T-helper 17 cell (primary cell): ENCODE measurements at regions not wholly inside any gene's neighbourhood (a gene's known extent, or its start where the extent isn't known, plus 50 kb on each side); places are given as distances from the start of the nearest gene placed in this dataset.

Experiments
- ATAC-seq: fragments of 150-1000 bp; cut with Tn5 transposase; 2 replicates; pipeline ENCODE4 v1.10.0; 2021; ENCODE audit warnings: mild to moderate bottlenecking, moderate library complexity
- DNase-seq, 3 donors: peaks; one replicate each; pipeline versions ENCODE4 v3.0.0 to v3.0.0-alpha.2; 2020 to 2021
- H3K9me3 ChIP-seq: one replicate; pipeline ENCODE4 v1.7.0; 2013; ENCODE audit warnings: low read length, mild to moderate bottlenecking; ENCODE audit not compliant: control insufficient read depth, poor library complexity, severe bottlenecking
- H3K27ac Mint-ChIP-seq: one replicate; pipeline ENCODE4 v1.8.0; 2022; ENCODE audit warnings: mild to moderate bottlenecking, moderate library complexity, mixed read lengths
- H3K27me3 Mint-ChIP-seq: one replicate; pipeline ENCODE4 v1.8.0; 2022; ENCODE audit warnings: mixed read lengths
- H3K36me3 Mint-ChIP-seq: one replicate; pipeline ENCODE4 v1.8.0; 2022; ENCODE audit warnings: low read depth, mixed read lengths
- H3K4me1 Mint-ChIP-seq: one replicate; pipeline ENCODE4 v1.8.0; 2022; ENCODE audit warnings: mild to moderate bottlenecking, mixed read lengths
- H3K4me3 Mint-ChIP-seq: one replicate; pipeline ENCODE4 v1.8.0; 2022; ENCODE audit warnings: mild to moderate bottlenecking, moderate library complexity, mixed read lengths

DNA sequence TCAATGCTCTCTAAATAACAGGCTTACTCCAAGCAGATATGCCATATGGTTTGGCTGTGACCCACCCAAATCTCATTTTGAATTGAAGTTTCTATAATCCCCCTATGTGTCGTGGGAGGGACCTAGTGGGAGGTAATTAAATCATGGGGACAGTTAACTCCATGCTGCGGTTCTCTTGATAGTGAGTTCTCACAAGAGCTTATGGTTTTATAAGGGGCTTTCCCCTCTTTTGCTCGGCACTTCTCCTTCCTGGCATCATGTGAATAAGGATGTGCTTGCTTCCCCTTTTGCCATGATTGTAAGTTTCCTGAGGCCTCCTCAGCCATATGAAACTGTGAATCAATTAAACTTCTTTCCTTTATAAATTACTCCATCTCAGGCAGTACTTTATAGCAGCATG, 302.7 kb upstream of the ZC3H15 start:
- ATAC-seq: no peak
- no peak for DNase-seq
- no peaks in the 10 kb centered on the region for H3K4me1 Mint-ChIP-seq
- H3K27me3 Mint-ChIP-seq: no peaks in the 10 kb centered on the region
- no peak overlapping the region for H3K4me3 Mint-ChIP-seq
- no peaks in the 10 kb centered on the region for H3K9me3 ChIP-seq
- no peak overlapping the region for H3K27ac Mint-ChIP-seq
- H3K36me3 Mint-ChIP-seq: no peaks in the 10 kb centered on the region

DNA sequence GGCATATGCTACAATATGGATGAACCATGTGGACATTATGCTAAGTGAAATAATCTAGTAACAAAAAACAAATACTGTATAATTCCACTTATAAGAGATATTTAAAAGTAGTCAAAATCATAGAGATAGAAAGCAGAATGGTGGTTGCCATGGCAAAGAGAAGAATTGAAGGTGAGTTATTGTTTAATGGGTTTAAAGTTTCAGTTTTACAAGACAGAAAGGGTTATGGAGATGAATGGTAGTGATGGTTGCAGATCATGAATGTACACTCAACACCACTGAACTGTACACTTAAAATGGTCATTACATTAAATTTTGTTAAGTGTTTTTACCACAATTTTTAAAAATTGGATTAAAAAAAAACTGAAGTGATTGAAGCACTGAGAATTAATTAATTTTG, 298.2 kb upstream of the ZC3H15 start:
- no peaks in the 10 kb centered on the region for H3K27me3 Mint-ChIP-seq
- no peaks in the 10 kb centered on the region for H3K9me3 ChIP-seq
- no peaks in the 10 kb centered on the region for H3K4me1 Mint-ChIP-seq

DNA sequence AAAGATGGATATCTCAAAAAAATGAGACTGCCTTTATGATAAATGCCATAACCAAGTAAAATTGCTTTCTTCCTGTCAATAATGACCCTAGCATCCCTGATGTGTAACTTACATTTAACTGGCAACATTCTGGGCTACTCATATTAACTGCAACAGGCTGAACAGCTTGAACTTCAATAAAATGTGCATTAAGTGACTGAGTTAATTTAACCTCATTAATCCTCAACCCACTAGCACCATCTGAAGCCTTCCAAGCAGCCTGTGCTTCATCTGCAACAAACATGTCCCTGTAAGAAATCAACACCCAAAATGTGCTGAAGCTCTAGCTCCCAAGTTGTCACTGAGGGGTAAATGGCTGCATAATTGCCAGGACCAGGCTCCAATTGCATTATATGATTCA, 296.2 kb upstream of the ZC3H15 start:
- Mint-ChIP-seq H3K27me3 (no peaks in the 10 kb centered on the region), H3K4me3 (no peak overlapping the region), H3K4me1 (no peaks in the 10 kb centered on the region), H3K36me3 (no peaks in the 10 kb centered on the region), H3K27ac (no peak overlapping the region)
- H3K9me3 ChIP-seq: no peaks in the 10 kb centered on the region
- DNase-seq (no peak), ATAC-seq (no peak)

More for the DNA sequence above, 298.2 kb upstream of the ZC3H15 start:
- DNase-seq (no peak), ATAC-seq (no peak)
- Mint-ChIP-seq H3K4me3 (no peak overlapping the region), H3K36me3 (no peaks in the 10 kb centered on the region), H3K27ac (no peak overlapping the region)

DNA sequence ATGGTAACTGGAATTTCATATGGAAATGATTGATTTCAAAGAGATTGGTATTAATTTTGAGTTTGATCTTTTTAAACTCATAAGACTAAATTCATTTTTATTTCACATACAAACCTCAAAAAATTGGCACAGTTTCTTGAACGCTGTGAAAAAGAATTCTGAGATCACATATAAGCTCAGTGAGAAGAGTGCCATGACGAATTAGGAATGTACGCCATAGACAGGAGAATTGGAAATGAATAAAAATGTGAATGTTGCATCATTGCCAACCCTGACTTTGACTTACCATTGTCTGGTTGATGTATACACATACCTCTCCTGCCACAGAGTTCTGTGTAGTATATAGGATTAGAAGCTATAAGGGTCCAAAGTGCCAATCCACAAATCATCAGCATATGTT, 290.4 kb upstream of the ZC3H15 start:
- no peak overlapping the region for H3K4me3 Mint-ChIP-seq
- no peaks in the 10 kb centered on the region for H3K36me3 Mint-ChIP-seq
- no peak overlapping the region for H3K27ac Mint-ChIP-seq
- no peaks in the 10 kb centered on the region for H3K27me3 Mint-ChIP-seq
- DNase-seq (no peak), ATAC-seq (no peak)
- no peaks in the 10 kb centered on the region for H3K4me1 Mint-ChIP-seq
- H3K9me3 ChIP-seq: no peaks in the 10 kb centered on the region

DNA sequence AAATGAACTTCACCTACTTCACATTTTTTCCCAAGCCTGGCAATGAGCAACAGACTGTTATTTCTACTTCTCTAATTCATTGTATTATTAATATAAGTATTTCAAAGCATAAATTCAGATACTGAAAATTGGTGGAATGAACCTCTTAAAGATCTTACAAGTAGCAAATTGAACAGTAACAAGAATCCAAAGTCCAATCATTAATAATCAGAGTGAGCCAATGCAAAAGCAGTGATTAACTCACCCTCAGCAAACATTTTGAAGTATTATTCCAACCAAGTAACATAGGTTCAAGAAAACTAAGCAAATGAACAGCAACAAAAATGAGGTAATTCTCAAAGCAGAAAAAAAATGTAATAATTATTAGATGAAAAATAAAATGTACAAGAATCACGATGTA, 288.1 kb upstream of the ZC3H15 start:
- Mint-ChIP-seq H3K4me3 (no peak overlapping the region), H3K27ac (no peak overlapping the region), H3K4me1 (no peaks in the 10 kb centered on the region), H3K36me3 (no peaks in the 10 kb centered on the region), H3K27me3 (no peaks in the 10 kb centered on the region)
- no peaks in the 10 kb centered on the region for H3K9me3 ChIP-seq
- ATAC-seq (no peak), DNase-seq (no peak)

DNA sequence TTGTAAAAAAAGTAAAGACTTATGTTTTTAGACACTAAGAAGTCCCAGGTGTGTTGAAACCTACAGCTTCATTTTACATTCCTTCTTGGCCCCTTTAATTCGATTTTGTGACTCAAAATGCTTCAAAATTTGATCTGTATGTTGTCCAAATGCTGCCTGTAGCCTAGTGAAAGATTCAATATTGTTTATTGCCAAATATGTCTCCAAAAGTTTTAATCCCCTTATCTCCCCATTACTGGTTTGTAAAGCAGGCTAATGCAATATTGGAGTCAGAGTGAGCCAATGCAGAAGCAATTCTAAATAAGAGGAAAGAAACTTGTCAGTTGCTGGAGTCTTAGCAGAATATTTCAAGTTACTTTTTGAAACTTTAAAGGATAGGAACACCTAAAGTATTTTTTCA, 287.0 kb upstream of the ZC3H15 start:
- no peak for ATAC-seq
- H3K4me3 Mint-ChIP-seq: no peak overlapping the region
- no peak for DNase-seq
- no peaks in the 10 kb centered on the region for H3K9me3 ChIP-seq
- no peak overlapping the region for H3K27ac Mint-ChIP-seq
- H3K4me1 Mint-ChIP-seq: no peaks in the 10 kb centered on the region
- H3K36me3 Mint-ChIP-seq: no peaks in the 10 kb centered on the region
- no peaks in the 10 kb centered on the region for H3K27me3 Mint-ChIP-seq

DNA sequence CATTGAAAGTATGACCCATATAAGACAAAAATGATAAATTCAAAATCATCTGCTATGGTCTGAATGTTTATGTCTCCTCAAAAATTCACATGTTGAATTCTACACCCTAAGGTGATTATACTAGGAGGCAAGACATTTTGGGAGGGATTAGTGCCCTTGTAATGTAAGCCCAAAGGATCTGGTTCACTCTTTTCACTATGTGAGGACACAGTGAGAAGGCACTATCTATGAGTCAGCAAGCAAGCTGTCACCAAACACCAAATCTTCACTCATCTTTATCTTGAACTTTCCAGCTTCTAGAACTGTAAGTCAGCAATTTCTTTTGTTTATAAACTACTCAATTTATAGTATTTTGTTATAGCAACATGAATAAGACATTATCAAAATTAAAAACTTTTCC, 284.7 kb upstream of the ZC3H15 start:
- Mint-ChIP-seq H3K27me3 (no peaks in the 10 kb centered on the region), H3K27ac (no peak overlapping the region), H3K36me3 (no peaks in the 10 kb centered on the region), H3K4me3 (no peak overlapping the region), H3K4me1 (no peaks in the 10 kb centered on the region)
- DNase-seq (no peak), ATAC-seq (no peak)
- no peaks in the 10 kb centered on the region for H3K9me3 ChIP-seq

DNA sequence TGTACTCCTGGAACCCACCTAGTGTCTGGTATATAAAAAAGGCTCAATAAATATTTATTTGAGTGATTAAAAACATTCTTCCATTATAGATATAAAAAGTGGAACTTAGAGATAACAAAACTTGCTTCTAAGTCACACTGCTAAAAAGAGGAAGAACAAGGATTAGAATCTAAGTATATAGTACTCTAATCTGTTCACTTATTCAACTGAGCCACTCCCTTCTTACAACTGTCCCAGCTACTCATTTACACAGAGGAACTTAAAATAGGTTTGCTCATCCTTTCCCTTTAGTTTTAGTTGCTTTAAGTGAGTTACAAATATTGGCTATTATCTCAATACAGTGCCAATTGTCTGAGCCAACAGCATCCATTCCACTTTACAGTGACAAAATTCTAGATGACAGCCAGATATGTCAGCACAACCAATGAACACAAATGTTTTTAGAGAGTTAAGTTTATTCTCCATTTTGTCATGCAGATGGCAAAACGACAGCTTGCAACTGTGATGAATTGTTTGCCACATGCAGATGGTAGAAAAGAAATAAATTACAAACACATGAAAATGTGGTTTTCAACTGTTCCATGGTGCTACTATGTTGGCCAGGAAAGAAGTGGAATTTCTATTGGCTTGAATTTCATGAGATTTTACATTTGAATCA, 280.7 kb upstream of the ZC3H15 start:
- Mint-ChIP-seq H3K4me3 (no peak overlapping the region), H3K27me3 (no peaks in the 10 kb centered on the region), H3K27ac (no peak overlapping the region), H3K36me3 (no peaks in the 10 kb centered on the region), H3K4me1 (no peaks in the 10 kb centered on the region)
- no peaks in the 10 kb centered on the region for H3K9me3 ChIP-seq
- no peak for ATAC-seq
- DNase-seq: no peak

DNA sequence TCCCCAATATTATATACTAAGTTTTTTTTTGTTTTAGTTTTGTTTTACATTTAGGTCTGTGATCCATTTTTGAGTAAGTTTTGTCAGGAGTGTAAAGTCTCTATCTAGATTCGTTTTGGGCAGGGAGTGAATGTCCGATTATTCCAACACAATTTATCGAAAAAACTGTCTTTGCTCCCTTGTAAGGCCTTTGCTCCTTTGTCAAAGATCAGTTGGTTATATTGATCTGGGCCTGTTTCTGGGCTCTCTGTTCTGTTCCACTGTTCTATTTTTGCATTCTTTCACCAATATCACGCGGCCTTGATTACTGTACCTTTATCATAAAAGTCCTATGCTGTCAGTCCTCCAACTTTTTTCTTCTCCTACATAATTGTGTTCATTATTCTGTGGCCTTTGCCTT, 276.5 kb upstream of the ZC3H15 start:
- ATAC-seq (no peak), DNase-seq (no peak)
- Mint-ChIP-seq H3K36me3 (no peaks in the 10 kb centered on the region), H3K4me1 (no peaks in the 10 kb centered on the region), H3K4me3 (no peak overlapping the region), H3K27me3 (no peaks in the 10 kb centered on the region), H3K27ac (no peak overlapping the region)
- H3K9me3 ChIP-seq: no peaks in the 10 kb centered on the region

DNA sequence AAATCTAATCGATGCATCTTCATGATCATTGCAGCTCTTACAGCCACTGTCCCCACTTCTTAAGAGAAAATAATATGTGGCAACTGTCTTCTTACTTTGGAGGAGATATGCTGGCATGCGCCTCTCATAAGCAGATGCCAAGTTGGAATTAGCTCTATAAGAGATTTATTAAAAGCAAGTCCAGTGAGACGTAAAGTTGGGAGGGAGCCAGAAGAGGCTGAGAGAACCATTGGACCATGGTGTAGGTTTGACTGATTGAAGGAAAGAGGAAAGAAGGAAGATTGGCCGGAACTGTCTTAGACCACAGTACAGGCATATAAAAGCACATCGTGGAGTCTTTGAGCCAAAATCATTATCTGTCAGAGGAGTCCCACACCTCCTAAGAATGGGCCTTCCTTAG, 265.7 kb upstream of the ZC3H15 start:
- Mint-ChIP-seq H3K27ac (no peak overlapping the region), H3K4me3 (no peak overlapping the region), H3K4me1 (no peaks in the 10 kb centered on the region), H3K27me3 (no peaks in the 10 kb centered on the region), H3K36me3 (no peaks in the 10 kb centered on the region)
- ATAC-seq (no peak), DNase-seq (no peak)
- H3K9me3 ChIP-seq: no peaks in the 10 kb centered on the region

DNA sequence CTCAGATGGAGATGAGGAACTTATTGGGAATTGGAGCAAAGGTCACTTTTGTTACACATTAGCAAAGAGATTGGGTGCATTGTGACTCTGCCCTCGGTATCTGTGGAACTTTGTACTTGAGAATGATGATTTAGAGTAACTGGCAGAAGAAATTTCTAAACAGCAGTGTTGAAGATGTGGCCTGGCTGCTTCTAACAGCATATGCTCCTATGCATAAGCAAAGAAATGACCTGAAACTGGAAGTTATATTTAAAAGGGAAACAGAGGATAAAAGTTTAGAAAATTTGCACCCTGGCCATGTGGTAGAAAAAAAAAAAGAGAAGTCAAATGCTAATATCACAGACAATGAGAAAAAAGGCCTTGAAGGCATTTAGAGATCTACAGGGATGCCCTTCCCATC, 256.8 kb upstream of the ZC3H15 start:
- Mint-ChIP-seq H3K27me3 (no peaks in the 10 kb centered on the region), H3K27ac (no peak overlapping the region), H3K4me1 (no peaks in the 10 kb centered on the region), H3K4me3 (no peak overlapping the region), H3K36me3 (no peaks in the 10 kb centered on the region)
- H3K9me3 ChIP-seq: no peaks in the 10 kb centered on the region
- DNase-seq (no peak), ATAC-seq (no peak)

DNA sequence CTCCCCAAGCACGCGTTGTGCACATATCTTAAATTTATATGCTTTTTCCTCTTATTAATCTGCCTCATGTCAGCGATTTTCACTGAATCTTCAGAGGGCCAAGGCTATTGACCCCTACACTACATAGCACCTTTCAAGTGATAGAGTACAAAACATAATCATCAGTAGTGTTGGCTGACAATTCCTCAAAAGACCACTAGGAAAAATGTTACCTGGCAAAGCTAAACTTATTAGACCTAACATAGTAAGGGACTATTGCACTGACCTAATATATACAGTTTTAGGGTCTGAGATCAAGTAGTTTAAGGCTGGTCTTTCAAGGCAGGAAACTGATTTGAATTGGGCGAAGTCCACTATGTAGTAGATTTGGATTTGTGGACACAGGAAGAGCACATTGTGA, 244.2 kb upstream of the ZC3H15 start:
- H3K27ac Mint-ChIP-seq: no peak overlapping the region
- H3K4me3 Mint-ChIP-seq: no peak overlapping the region
- H3K9me3 ChIP-seq: no peaks in the 10 kb centered on the region
- no peak for ATAC-seq
- no peaks in the 10 kb centered on the region for H3K27me3 Mint-ChIP-seq
- H3K36me3 Mint-ChIP-seq: no peaks in the 10 kb centered on the region
- DNase-seq: no peak
- no peaks in the 10 kb centered on the region for H3K4me1 Mint-ChIP-seq

DNA sequence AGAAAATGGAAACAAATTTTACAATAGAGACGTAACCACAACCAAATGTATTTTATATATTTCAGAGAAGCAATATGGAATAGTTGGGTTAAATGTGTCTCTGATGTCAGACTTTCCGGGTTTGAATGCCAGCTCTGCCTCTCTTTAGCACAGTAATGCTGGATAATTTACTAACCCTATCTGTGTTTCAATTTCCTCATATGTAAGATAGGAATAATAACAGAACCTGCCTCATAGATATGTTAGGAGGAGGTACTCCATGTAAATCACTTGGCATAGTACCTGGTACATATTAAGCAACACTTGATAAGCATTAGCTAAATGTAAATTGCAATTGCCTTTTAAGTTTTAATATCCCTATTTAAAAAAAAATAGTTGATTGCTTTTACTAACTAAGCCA, 231.3 kb upstream of the ZC3H15 start:
- no peak overlapping the region for H3K4me3 Mint-ChIP-seq
- H3K9me3 ChIP-seq: no peaks in the 10 kb centered on the region
- H3K4me1 Mint-ChIP-seq: peaks cover 2% of the 10 kb centered on the region
- DNase-seq: no peak
- no peaks in the 10 kb centered on the region for H3K27me3 Mint-ChIP-seq
- ATAC-seq: no peak
- no peaks in the 10 kb centered on the region for H3K36me3 Mint-ChIP-seq
- no peak overlapping the region for H3K27ac Mint-ChIP-seq

DNA sequence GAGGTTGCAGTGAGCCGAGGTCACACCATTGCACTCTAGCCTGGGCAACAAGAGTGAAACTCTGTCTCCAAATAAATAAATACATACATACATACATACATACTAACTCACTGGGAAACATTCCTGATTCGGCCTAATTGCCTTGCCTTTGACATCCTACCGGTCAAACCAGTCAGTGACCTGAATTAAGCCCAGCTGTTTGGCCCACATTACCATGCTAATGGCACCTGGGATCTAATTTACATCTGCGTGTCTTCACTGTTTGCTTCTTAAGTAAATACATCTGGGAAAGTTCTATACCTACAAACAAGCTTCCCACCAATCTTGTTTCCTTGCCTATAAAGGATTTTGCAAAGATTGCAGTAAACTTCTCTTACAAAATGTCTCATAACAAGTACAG, 230.2 kb upstream of the ZC3H15 start:
- H3K27ac Mint-ChIP-seq: no peak overlapping the region
- DNase-seq (no peak), ATAC-seq (no peak)
- H3K4me3 Mint-ChIP-seq: no peak overlapping the region
- H3K9me3 ChIP-seq: no peaks in the 10 kb centered on the region
- H3K27me3 Mint-ChIP-seq: no peaks in the 10 kb centered on the region
- peaks cover 2% of the 10 kb centered on the region for H3K4me1 Mint-ChIP-seq
- no peaks in the 10 kb centered on the region for H3K36me3 Mint-ChIP-seq
